Activated CD8-positive, alpha-beta memory T cell treated with anti-CD3 and anti-CD28 coated beads for 36 hours (primary cell): ENCODE measurements at regions not wholly inside any gene's neighbourhood (a gene's known extent, or its start where the extent isn't known, plus 50 kb on each side); places are given as distances from the start of the nearest gene placed in this dataset.
"Not testable (repeated sequence)": the region's sequence is repeated elsewhere in the genome, so short reads cannot be mapped to it uniquely, and the experiment has no call there.

ENCODE experiments used
- CTCF ChIA-PET: fragments of 350-600 bp; sonication (Branson Sonifier 250); formaldehyde crosslinking; loops from one replicate; lab custom pipeline; 2021; ENCODE audit warnings: antibody characterized with exemption; lab: Charles Lee
- POLR2A ChIA-PET: fragments of 350-600 bp; sonication (Branson Sonifier 250); formaldehyde crosslinking; loops from one replicate; lab custom pipeline; 2021; ENCODE audit warnings: antibody characterized with exemption; lab: Charles Lee

GRCh38 chr20:48040051-48040450, 254.8 kb upstream of the SULF2 start:
- POLR2A ChIA-PET = no interaction called here
- CTCF ChIA-PET = no interaction called here

- POLR2A ChIA-PET = no interaction called here
- CTCF ChIA-PET = no interaction called here
Measured at GRCh38 chr20:48039514-48039913, 254.2 kb upstream of the SULF2 start.

- ChIA-PET POLR2A (no interaction called here), CTCF (no interaction called here)
Measured at GRCh38 chr20:48038713-48039112, 253.4 kb upstream of the SULF2 start.

- POLR2A ChIA-PET, CTCF ChIA-PET: not testable (repeated sequence)
Measured at GRCh38 chr20:48037798-48038197, 252.5 kb upstream of the SULF2 start.

- CTCF ChIA-PET = no interaction called here
- POLR2A ChIA-PET = no interaction called here
Measured at GRCh38 chr20:48035961-48036731, 250.9 kb upstream of the SULF2 start.

GRCh38 chr20:48034751-48035150, 249.5 kb upstream of the SULF2 start:
- POLR2A ChIA-PET = no interaction called here
- CTCF ChIA-PET = no interaction called here

- POLR2A ChIA-PET = not testable (repeated sequence)
Measured at GRCh38 chr20:48033005-48033404, 247.7 kb upstream of the SULF2 start.

GRCh38 chr20:48031122-48031521, 245.8 kb upstream of the SULF2 start:
- ChIA-PET POLR2A (no interaction called here), CTCF (no interaction called here)

More at GRCh38 chr20:48033005-48033404, 247.7 kb upstream of the SULF2 start:
- CTCF ChIA-PET = not testable (repeated sequence)

GRCh38 chr20:48026981-48027592, 241.8 kb upstream of the SULF2 start:
- ChIA-PET POLR2A (no interaction called here), CTCF (interaction anchor here (0.7 kb wide), 1 partner anchor 702 kb away, joined by 3 read pairs; no protein-coding TSS in a partner anchor)

- CTCF ChIA-PET = no interaction called here
- POLR2A ChIA-PET = no interaction called here
Measured at GRCh38 chr20:48025661-48026060, 240.4 kb upstream of the SULF2 start.

- ChIA-PET CTCF (no interaction called here), POLR2A (no interaction called here)
Measured at GRCh38 chr20:48025051-48025515, 239.8 kb upstream of the SULF2 start.

- ChIA-PET CTCF (no interaction called here), POLR2A (no interaction called here)
Measured at GRCh38 chr20:48024539-48024938, 239.3 kb upstream of the SULF2 start.

GRCh38 chr20:48020696-48021095, 235.4 kb upstream of the SULF2 start:
- POLR2A ChIA-PET, CTCF ChIA-PET: not testable (repeated sequence)

GRCh38 chr20:48019940-48020339, 234.7 kb upstream of the SULF2 start:
- POLR2A ChIA-PET = no interaction called here
- CTCF ChIA-PET = no interaction called here

GRCh38 chr20:48019496-48019895, 234.2 kb upstream of the SULF2 start:
- CTCF ChIA-PET = no interaction called here
- POLR2A ChIA-PET = no interaction called here

- POLR2A ChIA-PET = not testable (repeated sequence)
Measured at GRCh38 chr20:48018851-48019250, 233.6 kb upstream of the SULF2 start.

GRCh38 chr20:48017992-48018391, 232.7 kb upstream of the SULF2 start:
- CTCF ChIA-PET = no interaction called here
- POLR2A ChIA-PET = no interaction called here

More at GRCh38 chr20:48018851-48019250, 233.6 kb upstream of the SULF2 start:
- CTCF ChIA-PET = not testable (repeated sequence)

- POLR2A ChIA-PET = no interaction called here
- CTCF ChIA-PET = interaction anchor here (0.6 kb wide), 1 partner anchor 308 kb away, joined by 3 read pairs; no protein-coding TSS in a partner anchor
Measured at GRCh38 chr20:48017509-48017908, 232.2 kb upstream of the SULF2 start.

GRCh38 chr20:48015943-48016723, 230.9 kb upstream of the SULF2 start:
- ChIA-PET POLR2A (no interaction called here), CTCF (no interaction called here)
